K562 (cell line): ENCODE measurements at regions not wholly inside any gene's neighbourhood (a gene's known extent, or its start where the extent isn't known, plus 50 kb on each side); places are given as distances from the start of the nearest gene placed in this dataset.

Source experiments
- ATAC-seq: fragments of 200-7000 bp; cut with Tn5 transposase; 3 replicates; pipeline ENCODE4 v1.9.1; 2020; ENCODE audit warnings: moderate library complexity
- BruUV-seq: library from RNA; stranded (reverse); fragments of 400-500 nt; replicated peaks from 2 replicates; lab custom pipeline; 2021; lab: Mats Ljungman, UMichigan
- CTCF ChIA-PET: fragments of 300-600 bp; formaldehyde crosslinking; extraction: SDS; loops from one replicate; lab custom pipeline; 2021; ENCODE audit warnings: low intra/inter-chr PET ratio; lab: Yijun Ruan, JAX
- POLR2A ChIA-PET: fragments of 300-600, 350-650 bp; sonication (Branson Sonifier 250); formaldehyde crosslinking; extraction: SDS; loops from one replicate; lab custom pipeline; 2021; ENCODE audit warnings: antibody characterized with exemption, inconsistent platforms; lab: Yijun Ruan, JAX
- DNase-seq, 4 experiments: peaks; one replicate each; pipeline versions ENCODE4 v3.0.0 to v3.0.0-alpha.2; 2011 to 2018; ENCODE audit warnings: low spot score in 3 of 4, mixed read lengths in 3 of 4; ENCODE audit errors: extremely low read depth in 1 of 4
- FAIRE-seq: peaks from 2 replicates; lab custom pipeline; 2011; peaks lifted over from hg19 to GRCh38; lab: Jason Lieb, UNC
- H2AFZ ChIP-seq: 2 replicates; pipeline ENCODE4 v1.6.0; 2011; ENCODE audit warnings: low read depth, low read length, control low read depth, inconsistent platforms
- H3K27ac ChIP-seq: fragments of 200-600 bp; 3 replicates; pipeline ENCODE4 v1.8.0; 2011; ENCODE audit warnings: low read depth, mild to moderate bottlenecking, control low read depth, inconsistent platforms, low read length, moderate library complexity, mixed read lengths; ENCODE audit errors: extremely low read depth
- H3K27me3 ChIP-seq, 2 experiments: fragments of 300-600 bp in 1 of 2; 2 replicates in 1 of 2; 3 replicates in 1 of 2; pipeline versions ENCODE4 v1.6.0 to v1.8.0; 2011; ENCODE audit warnings: inconsistent platforms in 2 of 2, low read length in 2 of 2, mild to moderate bottlenecking in 1 of 2, mixed read lengths in 1 of 2, moderate library complexity in 1 of 2; ENCODE audit not compliant: control insufficient read depth in 2 of 2, insufficient read depth in 2 of 2
- H3K36me3 ChIP-seq: fragments of 300-600 bp; 3 replicates; pipeline ENCODE4 v1.8.0; 2011; ENCODE audit warnings: mild to moderate bottlenecking, low read length, inconsistent platforms; ENCODE audit not compliant: control insufficient read depth, insufficient read depth
- H3K4me1 ChIP-seq, 2 experiments: fragments of 200-600 bp in 1 of 2; replicated peaks in 1 of 2; 2 replicates in 1 of 2; 3 replicates in 1 of 2; pipeline versions ENCODE4 v1.5.1 to v1.8.0; 2011; ENCODE audit warnings: inconsistent platforms in 2 of 2, low read length in 2 of 2, mild to moderate bottlenecking in 1 of 2, mixed read lengths in 1 of 2, moderate library complexity in 1 of 2; ENCODE audit not compliant: control insufficient read depth in 2 of 2, insufficient read depth in 2 of 2
- H3K4me2 ChIP-seq: 2 replicates; pipeline ENCODE4 v1.6.1; 2011; ENCODE audit warnings: low read length, control low read depth, inconsistent platforms, mixed read lengths; ENCODE audit not compliant: insufficient read depth
- H3K4me3 ChIP-seq: fragments of 200-600 bp; sonication (generic), shearing (Covaris generic); 2 replicates; pipeline ENCODE4 v1.5.1; 2016; ENCODE audit warnings: control low read depth, inconsistent platforms
- H3K79me2 ChIP-seq: fragments of 200-600 bp; 3 replicates; pipeline ENCODE4 v1.8.0; 2011; ENCODE audit warnings: low read length, inconsistent platforms; ENCODE audit not compliant: control insufficient read depth, insufficient read depth
- H3K9ac ChIP-seq, 2 experiments: 2 replicates each; pipeline versions ENCODE4 v1.6.0 to v1.6.1; 2011; ENCODE audit warnings: low read depth in 2 of 2, low read length in 2 of 2, control low read depth in 1 of 2, inconsistent platforms in 1 of 2, mild to moderate bottlenecking in 1 of 2, mixed read lengths in 1 of 2; ENCODE audit not compliant: insufficient read depth in 1 of 2
- H3K9me1 ChIP-seq: one replicate; pipeline ENCODE4 v1.6.0; 2011; ENCODE audit warnings: inconsistent platforms, mild to moderate bottlenecking, low read length, moderate library complexity; ENCODE audit not compliant: control insufficient read depth, insufficient read depth
- H3K9me3 ChIP-seq: replicated peaks from 2 replicates; pipeline ENCODE4 v1.5.1; 2011; ENCODE audit warnings: low read depth, low read length, inconsistent platforms; ENCODE audit not compliant: control insufficient read depth, insufficient read depth
- H4K20me1 ChIP-seq: replicated peaks from 2 replicates; pipeline ENCODE4 v1.6.1; 2011; ENCODE audit warnings: low read length, inconsistent platforms, mixed read lengths; ENCODE audit not compliant: control insufficient read depth, insufficient read depth
- ETV1 ChIP-seq: fragments of 450-650 bp; conservative IDR thresholded peaks from 2 replicates; pipeline ENCODE4 v1.6.1; 2016; ENCODE audit warnings: missing genetic modification characterization, control low read depth, low read depth, missing compliant biosample characterization
- NCOR1 ChIP-seq: fragments of 450-650 bp; IDR thresholded peaks from 2 replicates; pipeline ENCODE4 v1.6.1; 2016; ENCODE audit warnings: mild to moderate bottlenecking, moderate library complexity
- PHF8 ChIP-seq: fragments of 200-600 bp; sonication (generic); IDR thresholded peaks from 2 replicates; pipeline ENCODE4 v1.6.1; 2012; ENCODE audit warnings: mixed run types, mild to moderate bottlenecking, inconsistent platforms, low read length, moderate library complexity, borderline replicate concordance
- WGBS: fragments of 100-300 bp; shearing (Covaris generic); methylation state at CpG from one replicate; pipeline ENCODE4 v1.1.6; 2016; ENCODE audit warnings: low coverage, mixed read lengths; ENCODE audit not compliant: insufficient coverage; ENCODE audit errors: missing lambda C conversion rate; 5-methylcytosine and 5-hydroxymethylcytosine counted together
- in situ Hi-C: fragments of 300-500 bp; cut with MboI; formaldehyde crosslinking; loops from 4 replicates; pipeline ENCODE4 v1.15.0; 2018; ENCODE audit warnings: inconsistent platforms, mixed read lengths
- intact Hi-C: fragments of 100-400 bp; cut with micrococcal nuclease; formaldehyde crosslinking; loops from 2 replicates; pipeline ENCODE4 v1.14.2; 2022

DNA sequence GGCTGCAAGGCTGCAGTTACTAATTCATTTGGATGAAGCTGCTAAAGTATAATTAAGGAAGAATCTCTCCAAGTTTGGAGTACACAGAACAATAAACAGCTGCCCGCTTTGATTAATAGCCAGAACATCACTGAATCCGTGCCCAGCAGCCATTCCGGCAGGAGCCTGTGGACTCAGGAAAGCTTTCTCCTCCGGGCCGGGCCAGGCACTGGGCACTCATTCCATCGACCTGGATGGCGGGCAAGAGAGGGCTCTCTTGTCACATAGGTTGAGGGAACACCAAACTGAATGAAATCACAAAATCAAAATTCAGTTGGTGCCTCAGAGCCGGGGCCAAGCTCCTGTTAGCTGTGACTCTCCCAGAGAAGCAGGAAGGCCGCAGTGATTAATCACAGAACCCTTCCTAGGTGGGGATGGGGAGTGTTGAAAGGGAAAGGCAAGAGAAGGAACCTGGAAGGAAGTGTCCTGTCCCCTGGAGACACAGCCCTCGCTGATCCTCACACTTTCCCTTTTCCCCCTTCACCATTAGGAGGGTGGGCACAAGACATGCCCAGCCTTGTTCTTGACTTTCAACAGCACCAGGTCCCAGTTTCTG is 306.7 kb downstream of the NPHP4 start:
- in situ Hi-C loops: no loop called here
- under 1% methylated on average over 10 of the region's 10 CpGs for WGBS

DNA sequence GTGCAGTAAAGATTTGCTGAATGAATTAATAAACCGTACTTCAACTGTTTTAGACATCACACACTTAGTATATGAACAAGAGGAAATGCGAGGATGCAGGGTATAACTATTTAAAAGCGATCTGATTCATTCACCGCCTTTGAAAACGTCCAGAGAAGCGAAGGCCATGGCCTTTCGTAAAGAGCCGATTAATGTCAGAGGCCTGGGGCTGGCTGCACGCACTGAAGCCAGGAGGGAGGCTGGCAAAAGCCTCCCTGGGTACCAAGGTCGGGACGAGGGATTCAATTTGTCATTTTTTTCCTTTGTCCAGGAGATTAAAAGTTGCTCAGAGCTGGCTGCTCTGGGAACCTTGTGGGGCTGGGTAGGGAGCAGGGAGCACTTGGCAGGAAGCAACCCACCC is 307.4 kb downstream of the NPHP4 start:
- ATAC-seq (no peak), FAIRE-seq (no peak), DNase-seq (no peak)
- H3K79me2 ChIP-seq: no peaks in the 10 kb centered on the region
- H3K9ac ChIP-seq: no peak overlapping the region
- no peak overlapping the region for H3K27ac ChIP-seq
- WGBS: under 1% methylated on average over 11 of the region's 11 CpGs
- H3K4me1 ChIP-seq: peaks cover 0 to 6% of the 10 kb centered on the region in 2 experiments; a peak in 1 of 5 replicates
- intact Hi-C loops (no loop called here), in situ Hi-C loops (no loop called here)
- no peaks in the 10 kb centered on the region for H3K9me1 ChIP-seq
- no TSS peak for BruUV-seq
- no peaks in the 10 kb centered on the region for H3K36me3 ChIP-seq
- TF ChIP-seq ETV1 (tag): no peak
- TF ChIP-seq PHF8: no peak
- TF ChIP-seq, all 486 proteins: peak for 0
- no peaks in the 10 kb centered on the region for H3K9me3 ChIP-seq
- POLR2A ChIA-PET: interaction anchor here (0.6 kb wide), 1 partner anchor 1462 kb away, joined by 3 read pairs; no protein-coding TSS in a partner anchor
- H3K27me3 ChIP-seq: peaks cover 0 to 23% of the 10 kb centered on the region in 2 experiments; a peak in 1 of 5 replicates
- no peak overlapping the region for H3K4me3 ChIP-seq
- no peaks in the 10 kb centered on the region; the same call in 1 of the 2 replicates for H4K20me1 ChIP-seq
- CTCF ChIA-PET: no interaction called here
- H3K4me2 ChIP-seq: no peak overlapping the region
- no peak overlapping the region for H2AFZ ChIP-seq

More for the DNA sequence above, 306.7 kb downstream of the NPHP4 start:
- no peak for FAIRE-seq
- no TSS peak for BruUV-seq
- Histone ChIP-seq H3K79me2 (no peaks in the 10 kb centered on the region), H3K4me2 (no peak overlapping the region), H3K4me3 (no peak overlapping the region), H3K27ac (no peak overlapping the region), H4K20me1 (no peaks in the 10 kb centered on the region; the same call in 1 of the 2 replicates), H3K4me1 (peaks cover 0 to 6% of the 10 kb centered on the region in 2 experiments; a peak in 1 of 5 replicates), H2AFZ (no peak overlapping the region), H3K9ac (no peak overlapping the region), H3K27me3 (peaks cover 0 to 26% of the 10 kb centered on the region in 2 experiments; a peak in 1 of 5 replicates), H3K9me1 (no peaks in the 10 kb centered on the region), H3K9me3 (no peaks in the 10 kb centered on the region), H3K36me3 (no peaks in the 10 kb centered on the region)
- ChIA-PET POLR2A (no interaction called here), CTCF (no interaction called here)
- intact Hi-C loops: no loop called here
- no peak for DNase-seq
- no peak for TF ChIP-seq NCOR1
- no peak for ATAC-seq
